Subcutaneous abdominal adipose tissue (tissue), 5 donors: ENCODE measurements at regions not wholly inside any gene's neighbourhood (a gene's known extent, or its start where the extent isn't known, plus 50 kb on each side); places are given as distances from the start of the nearest gene placed in this dataset.

ENCODE experiments used
- H3K27ac ChIP-seq: one replicate; pipeline ENCODE4 v1.7.0; 2013; ENCODE audit warnings: low read depth, mild to moderate bottlenecking, inconsistent platforms, low read length, moderate library complexity
- H3K27me3 ChIP-seq, 5 donors: one replicate each; pipeline ENCODE4 v1.7.0; 2013; ENCODE audit warnings: low read length in 5 of 5, inconsistent platforms in 1 of 5; ENCODE audit not compliant: control insufficient read depth in 5 of 5, insufficient read depth in 4 of 5
- H3K36me3 ChIP-seq, 5 donors: one replicate each; pipeline ENCODE4 v1.7.0; 2013; ENCODE audit warnings: low read length in 5 of 5; ENCODE audit not compliant: control insufficient read depth in 5 of 5, insufficient read depth in 5 of 5
- H3K4me1 ChIP-seq, 5 donors: one replicate each; pipeline ENCODE4 v1.7.0; 2013; ENCODE audit warnings: low read length in 5 of 5, mild to moderate bottlenecking in 3 of 5, moderate library complexity in 1 of 5; ENCODE audit not compliant: control insufficient read depth in 5 of 5, insufficient read depth in 5 of 5
- H3K4me3 ChIP-seq, 5 donors: one replicate each; pipeline ENCODE4 v1.7.0; 2013; ENCODE audit warnings: low read length in 5 of 5, low read depth in 1 of 5
- H3K9ac ChIP-seq, 5 donors: one replicate each; pipeline ENCODE4 v1.7.0; 2013; ENCODE audit warnings: low read length in 5 of 5, mild to moderate bottlenecking in 4 of 5, moderate library complexity in 3 of 5
- H3K9me3 ChIP-seq, 5 donors: one replicate each; pipeline ENCODE4 v1.7.0; 2013; ENCODE audit warnings: low read length in 5 of 5; ENCODE audit not compliant: control insufficient read depth in 5 of 5
- donor health status: healthy.
- donor health status: healthy.
- donor health status: healthy.
- donor health status: healthy.
- donor health status: healthy.

- H3K36me3 ChIP-seq: no peaks in the 10 kb centered on the region
- peaks cover 12 to 63% (median 21%) of the 10 kb centered on the region in 5 donors for H3K27me3 ChIP-seq
- H3K9ac ChIP-seq: no peak overlapping the region
- peaks cover 4 to 56% (median 40%) of the 10 kb centered on the region in 5 donors for H3K4me1 ChIP-seq
- no peaks in the 10 kb centered on the region for H3K9me3 ChIP-seq
- no peak overlapping the region for H3K4me3 ChIP-seq
- H3K27ac ChIP-seq: no peak overlapping the region
These were observed 53.7 kb upstream of the BCOR start for GRCh38 chrX:40151211-40152172.

- Histone ChIP-seq H3K4me1 (peaks cover 4 to 60% (median 44%) of the 10 kb centered on the region in 5 donors), H3K4me3 (no peak overlapping the region), H3K9me3 (no peaks in the 10 kb centered on the region), H3K27me3 (peaks cover 19 to 60% (median 23%) of the 10 kb centered on the region in 5 donors), H3K36me3 (no peaks in the 10 kb centered on the region), H3K9ac (no peak overlapping the region), H3K27ac (no peak overlapping the region)
These were observed 52.7 kb upstream of the BCOR start for GRCh38 chrX:40150503-40150902.

- Histone ChIP-seq H3K9me3 (no peaks in the 10 kb centered on the region), H3K4me3 (peak overlapping the region in 2 of 5 donors; percentile 2 to 13), H3K27me3 (peaks cover 24 to 62% (median 25%) of the 10 kb centered on the region in 5 donors), H3K4me1 (peaks cover 4 to 64% (median 41%) of the 10 kb centered on the region in 5 donors), H3K36me3 (no peaks in the 10 kb centered on the region), H3K27ac (no peak overlapping the region), H3K9ac (no peak overlapping the region)
These were observed 51.8 kb upstream of the BCOR start for GRCh38 chrX:40149286-40150175.

- no peak overlapping the region for H3K27ac ChIP-seq
- no peaks in the 10 kb centered on the region for H3K9me3 ChIP-seq
- no peaks in the 10 kb centered on the region for H3K36me3 ChIP-seq
- peaks cover 4 to 60% (median 38%) of the 10 kb centered on the region in 5 donors for H3K4me1 ChIP-seq
- peaks cover 24 to 63% (median 25%) of the 10 kb centered on the region in 5 donors for H3K27me3 ChIP-seq
- peak overlapping the region in 1 of 5 donors; percentile 2 for H3K4me3 ChIP-seq
- no peak overlapping the region for H3K9ac ChIP-seq
These were observed 50.9 kb upstream of the BCOR start for GRCh38 chrX:40148385-40149285.

- no peak overlapping the region for H3K4me3 ChIP-seq
- no peaks in the 10 kb centered on the region for H3K36me3 ChIP-seq
- H3K27ac ChIP-seq: no peak overlapping the region
- no peaks in the 10 kb centered on the region for H3K9me3 ChIP-seq
- H3K9ac ChIP-seq: no peak overlapping the region
- peaks cover 21 to 59% (median 25%) of the 10 kb centered on the region in 5 donors for H3K27me3 ChIP-seq
- peaks cover 4 to 56% (median 31%) of the 10 kb centered on the region in 5 donors for H3K4me1 ChIP-seq
These were observed 50.2 kb upstream of the BCOR start for GRCh38 chrX:40147971-40148370.
